PC-9 (cell line): ENCODE measurements at regions not wholly inside any gene's neighbourhood (a gene's known extent, or its start where the extent isn't known, plus 50 kb on each side); places are given as distances from the start of the nearest gene placed in this dataset.

ENCODE experiments used
- BruUV-seq: library from RNA; stranded (reverse); fragments of 400-500 nt; replicated peaks from 2 replicates; lab custom pipeline; 2021; lab: Mats Ljungman, UMichigan
- CTCF ChIA-PET: fragments of 300-600 bp; sonication (Branson Sonifier 250); formaldehyde crosslinking; loops from one replicate; lab custom pipeline; 2022; ENCODE audit warnings: antibody characterized with exemption; lab: Charles Lee
- POLR2A ChIA-PET: fragments of 300-600 bp; sonication (Branson Sonifier 250); formaldehyde crosslinking; loops from one replicate; lab custom pipeline; 2022; ENCODE audit warnings: antibody characterized with exemption; ENCODE audit not compliant: unreplicated experiment; lab: Charles Lee
- DNase-seq, 2 experiments: peaks; one replicate each; pipeline versions ENCODE4 v3.0.0 to v3.0.0-alpha.2; 2015 to 2022; ENCODE audit warnings: mixed read lengths in 1 of 2
- H2AFZ ChIP-seq: fragments of 200-600 bp; sonication (generic); 2 replicates; pipeline ENCODE4 v1.8.1; 2017; ENCODE audit warnings: antibody characterized with exemption
- H3F3A ChIP-seq: fragments of 200-600 bp; sonication (generic); 2 replicates; pipeline ENCODE4 v1.8.1; 2017; ENCODE audit warnings: antibody characterized with exemption, mild to moderate bottlenecking, low read depth; ENCODE audit not compliant: insufficient read depth
- H3K27ac ChIP-seq: fragments of 200-600 bp; sonication (generic); 2 replicates; pipeline ENCODE4 v1.6.1; 2016; ENCODE audit warnings: mixed run types
- H3K27me3 ChIP-seq: fragments of 200-600 bp; sonication (generic); 2 replicates; pipeline ENCODE4 v1.6.1; 2016; ENCODE audit warnings: low read depth, mixed run types; ENCODE audit not compliant: insufficient read depth
- H3K36me3 ChIP-seq: fragments of 200-600 bp; sonication (generic); 2 replicates; pipeline ENCODE4 v1.6.1; 2016; ENCODE audit warnings: low read depth, mixed run types
- H3K4me1 ChIP-seq: fragments of 200-600 bp; sonication (generic); replicated peaks from 2 replicates; pipeline ENCODE4 v1.6.1; 2016; ENCODE audit warnings: mixed run types; ENCODE audit not compliant: insufficient read depth
- H3K4me2 ChIP-seq: fragments of 200-600 bp; sonication (generic); 2 replicates; pipeline ENCODE4 v1.6.1; 2017; ENCODE audit warnings: mixed run types
- H3K4me3 ChIP-seq: fragments of 200-600 bp; sonication (generic); 2 replicates; pipeline ENCODE4 v1.6.1; 2016; ENCODE audit warnings: mixed run types
- H3K79me2 ChIP-seq: fragments of 200-600 bp; sonication (generic); 2 replicates; pipeline ENCODE4 v1.6.1; 2017; ENCODE audit warnings: low read depth, mixed run types
- H3K9me2 ChIP-seq: fragments of 200-600 bp; sonication (generic); 2 replicates; pipeline ENCODE4 v1.8.1; 2017; ENCODE audit warnings: mild to moderate bottlenecking; ENCODE audit not compliant: insufficient read depth
- H3K9me3 ChIP-seq: fragments of 200-600 bp; sonication (generic); 2 replicates; pipeline ENCODE4 v1.8.1; 2016; ENCODE audit warnings: low read depth; ENCODE audit not compliant: insufficient read depth
- H4K20me1 ChIP-seq: fragments of 200-600 bp; sonication (generic); 2 replicates; pipeline ENCODE4 v1.8.1; 2017; ENCODE audit not compliant: insufficient read depth
- CTCF ChIP-seq: fragments of 200-600 bp; sonication (generic); conservative IDR thresholded peaks from 2 replicates; pipeline ENCODE4 v1.6.1; 2017; ENCODE audit warnings: mixed run types, antibody characterized with exemption, mild to moderate bottlenecking, moderate library complexity
- EZH2 ChIP-seq: fragments of 200-600 bp; sonication (generic); IDR thresholded peaks from 2 replicates; pipeline ENCODE4 v1.8.0; 2017; ENCODE audit warnings: antibody characterized with exemption, low read depth
- intact Hi-C: fragments of 100-400 bp; cut with micrococcal nuclease; formaldehyde crosslinking; loops from one replicate; pipeline ENCODE4 v1.10.0; 2022; ENCODE audit not compliant: unreplicated experiment

GRCh38 chr6:80605165-80605989 is 498.9 kb downstream of the BCKDHB start:
- Histone ChIP-seq H3K79me2 (no peaks in the 10 kb centered on the region), H4K20me1 (no peaks in the 10 kb centered on the region), H3F3A (0 out of 2 replicates have a peak, but pooled peaks cover 6% of the 10 kb centered on the region), H3K9me2 (no peaks in the 10 kb centered on the region; the same call in 1 of the 2 replicates), H3K4me3 (no peak overlapping the region), H3K36me3 (no peaks in the 10 kb centered on the region), H3K4me1 (0 out of 2 replicates have a peak, but pooled peaks cover 4% of the 10 kb centered on the region), H3K27me3 (no peaks in the 10 kb centered on the region), H3K4me2 (no peak overlapping the region), H2AFZ (no peak overlapping the region), H3K27ac (no peak overlapping the region), H3K9me3 (no peaks in the 10 kb centered on the region)
- ChIA-PET POLR2A (no interaction called here), CTCF (interaction anchor here (0.6 kb wide), 1 partner anchor 860 kb away, joined by 3 read pairs; no protein-coding TSS in a partner anchor)
- intact Hi-C loops: loop anchor here (5.0 kb wide), 2 partner anchors 132 to 268 kb away; no protein-coding TSS in a partner anchor
- no TSS peak for BruUV-seq
- TF ChIP-seq CTCF (peak; percentile 66), EZH2 (no peak)
- no peak for DNase-seq

GRCh38 chr6:80603679-80604078 is 497.2 kb downstream of the BCKDHB start:
- H2AFZ ChIP-seq: no peak overlapping the region
- POLR2A ChIA-PET: no interaction called here

GRCh38 chr6:80594461-80594860 is 488.0 kb downstream of the BCKDHB start:
- H3K27me3 ChIP-seq: no peaks in the 10 kb centered on the region
- H2AFZ ChIP-seq: no peak overlapping the region
- no peaks in the 10 kb centered on the region for H4K20me1 ChIP-seq
- intact Hi-C loops: no loop called here
- H3K4me3 ChIP-seq: no peak overlapping the region
- H3K4me2 ChIP-seq: no peak overlapping the region
- no peaks in the 10 kb centered on the region for H3K9me3 ChIP-seq
- POLR2A ChIA-PET: no interaction called here
- DNase-seq: no peak
- CTCF ChIA-PET: no interaction called here
- H3K9me2 ChIP-seq: no peaks in the 10 kb centered on the region
- no peaks in the 10 kb centered on the region for H3K79me2 ChIP-seq
- no peaks in the 10 kb centered on the region for H3K36me3 ChIP-seq
- TF ChIP-seq EZH2 (no peak), CTCF (no peak)
- BruUV-seq: no TSS peak
- no peaks in the 10 kb centered on the region for H3F3A ChIP-seq
- no peak overlapping the region for H3K27ac ChIP-seq
- H3K4me1 ChIP-seq: no peaks in the 10 kb centered on the region

More at GRCh38 chr6:80603679-80604078, 497.2 kb downstream of the BCKDHB start:
- H3K27me3 ChIP-seq: no peaks in the 10 kb centered on the region
- no peaks in the 10 kb centered on the region for H4K20me1 ChIP-seq
- no peak overlapping the region for H3K4me2 ChIP-seq
- H3F3A ChIP-seq: 0 out of 2 replicates have a peak, but pooled peaks cover 6% of the 10 kb centered on the region
- H3K27ac ChIP-seq: no peak overlapping the region
- no peak for DNase-seq
- H3K4me1 ChIP-seq: 0 out of 2 replicates have a peak, but pooled peaks cover 4% of the 10 kb centered on the region
- CTCF ChIA-PET: no interaction called here
- TF ChIP-seq CTCF (no peak), EZH2 (no peak)
- BruUV-seq: no TSS peak
- no peak overlapping the region for H3K4me3 ChIP-seq
- no peaks in the 10 kb centered on the region for H3K36me3 ChIP-seq
- H3K79me2 ChIP-seq: no peaks in the 10 kb centered on the region
- intact Hi-C loops: no loop called here
- H3K9me3 ChIP-seq: no peaks in the 10 kb centered on the region
- H3K9me2 ChIP-seq: no peaks in the 10 kb centered on the region; the same call in 1 of the 2 replicates
